IPS DF 6.9 (cell line): ENCODE measurements at regions not wholly inside any gene's neighbourhood (a gene's known extent, or its start where the extent isn't known, plus 50 kb on each side); places are given as distances from the start of the nearest gene placed in this dataset.

Source experiments
- DNase-seq: peaks from one replicate; pipeline ENCODE4 v3.0.0-alpha.2; 2013; ENCODE audit warnings: low read depth, low spot score
- H3K27ac ChIP-seq: one replicate; pipeline ENCODE4 v1.5.1; 2013; ENCODE audit warnings: low read length, control low read depth
- H3K27me3 ChIP-seq: 2 replicates; pipeline ENCODE4 v1.6.1; 2013; ENCODE audit warnings: mild to moderate bottlenecking, low read length; ENCODE audit not compliant: control insufficient read depth, insufficient read depth
- H3K36me3 ChIP-seq: 2 replicates; pipeline ENCODE4 v1.6.1; 2013; ENCODE audit warnings: low read length; ENCODE audit not compliant: control insufficient read depth, insufficient read depth
- H3K4me1 ChIP-seq: 2 replicates; pipeline ENCODE4 v1.6.1; 2013; ENCODE audit warnings: low read length; ENCODE audit not compliant: control insufficient read depth, insufficient read depth
- H3K4me3 ChIP-seq: 2 replicates; pipeline ENCODE4 v1.5.1; 2013; ENCODE audit warnings: mild to moderate bottlenecking, low read length
- H3K9me3 ChIP-seq: 2 replicates; pipeline ENCODE4 v1.6.1; 2013; ENCODE audit warnings: low read length, inconsistent platforms; ENCODE audit not compliant: control insufficient read depth, insufficient read depth
- WGBS: extraction: QIAGEN DNeasy Blood & Tissue Kit; methylation state at CpG from one replicate; pipeline ENCODE4 v1.1.7; 2013; ENCODE audit warnings: mixed read lengths, missing lambda C conversion rate; ENCODE audit not compliant: insufficient read length, insufficient coverage; 5-methylcytosine and 5-hydroxymethylcytosine counted together

- DNase-seq = no peak
- no peaks in the 10 kb centered on the region for H3K27me3 ChIP-seq
- no peaks in the 10 kb centered on the region for H3K36me3 ChIP-seq
- H3K9me3 ChIP-seq = no peaks in the 10 kb centered on the region
- H3K27ac ChIP-seq = no peak overlapping the region
- no CpG with 5 or more reads among the region's 8 CpGs for WGBS
- H3K4me1 ChIP-seq = peaks cover 2% of the 10 kb centered on the region; the same call in 1 of the 2 replicates
- no peak overlapping the region for H3K4me3 ChIP-seq
Measured at GRCh38 chr10:57015187-57015586, 654.1 kb upstream of the ZWINT start.

- DNase-seq = no peak
- no peak overlapping the region for H3K27ac ChIP-seq
- H3K36me3 ChIP-seq = no peaks in the 10 kb centered on the region
- no peaks in the 10 kb centered on the region for H3K27me3 ChIP-seq
- no peaks in the 10 kb centered on the region for H3K9me3 ChIP-seq
- H3K4me3 ChIP-seq = no peak overlapping the region
- no CpG with 5 or more reads among the region's 3 CpGs for WGBS
- peaks cover 2% of the 10 kb centered on the region; the same call in 1 of the 2 replicates for H3K4me1 ChIP-seq
Measured at GRCh38 chr10:57014758-57015157, 653.7 kb upstream of the ZWINT start.

- WGBS = no CpG with 5 or more reads among the region's 2 CpGs
- Histone ChIP-seq H3K27me3 (no peaks in the 10 kb centered on the region), H3K9me3 (no peaks in the 10 kb centered on the region), H3K4me1 (no peaks in the 10 kb centered on the region), H3K4me3 (no peak overlapping the region), H3K36me3 (no peaks in the 10 kb centered on the region), H3K27ac (no peak overlapping the region)
- DNase-seq = no peak
Measured at GRCh38 chr10:57008189-57008588, 647.1 kb upstream of the ZWINT start.

- H3K27ac ChIP-seq = no peak overlapping the region
- no peaks in the 10 kb centered on the region for H3K27me3 ChIP-seq
- DNase-seq = no peak
- no peaks in the 10 kb centered on the region for H3K36me3 ChIP-seq
- no peaks in the 10 kb centered on the region for H3K4me1 ChIP-seq
- WGBS = no CpG with 5 or more reads among the region's 3 CpGs
- no peak overlapping the region for H3K4me3 ChIP-seq
- H3K9me3 ChIP-seq = no peaks in the 10 kb centered on the region
Measured at GRCh38 chr10:56991591-56992069, 630.6 kb upstream of the ZWINT start.

GRCh38 chr10:56975513-56975912, 614.5 kb upstream of the ZWINT start:
- Histone ChIP-seq H3K4me1 (no peaks in the 10 kb centered on the region), H3K36me3 (no peaks in the 10 kb centered on the region), H3K27ac (no peak overlapping the region), H3K27me3 (no peaks in the 10 kb centered on the region; the same call in 1 of the 2 replicates), H3K9me3 (no peaks in the 10 kb centered on the region), H3K4me3 (no peak overlapping the region)
- no peak for DNase-seq
- WGBS = no CpG with 5 or more reads among the region's 2 CpGs

- Histone ChIP-seq H3K4me1 (no peaks in the 10 kb centered on the region), H3K27ac (no peak overlapping the region), H3K27me3 (no peaks in the 10 kb centered on the region), H3K9me3 (no peaks in the 10 kb centered on the region), H3K4me3 (no peak overlapping the region), H3K36me3 (no peaks in the 10 kb centered on the region)
- DNase-seq = no peak
Measured at GRCh38 chr10:56973766-56974165, 612.7 kb upstream of the ZWINT start.

GRCh38 chr10:56943221-56943755, 582.2 kb upstream of the ZWINT start:
- H3K9me3 ChIP-seq = no peaks in the 10 kb centered on the region
- H3K36me3 ChIP-seq = no peaks in the 10 kb centered on the region
- DNase-seq = no peak
- no peaks in the 10 kb centered on the region for H3K27me3 ChIP-seq
- no peak overlapping the region for H3K4me3 ChIP-seq
- WGBS = no CpG with 5 or more reads among the region's 2 CpGs
- no peak overlapping the region for H3K27ac ChIP-seq
- no peaks in the 10 kb centered on the region for H3K4me1 ChIP-seq

GRCh38 chr10:56934515-56934914, 573.5 kb upstream of the ZWINT start:
- no peaks in the 10 kb centered on the region for H3K4me1 ChIP-seq
- DNase-seq = no peak
- no peaks in the 10 kb centered on the region for H3K36me3 ChIP-seq
- H3K27me3 ChIP-seq = no peaks in the 10 kb centered on the region
- H3K27ac ChIP-seq = no peak overlapping the region
- H3K9me3 ChIP-seq = peaks cover 1% of the 10 kb centered on the region; the same call in 1 of the 2 replicates
- no CpG with 5 or more reads among the region's 4 CpGs for WGBS
- no peak overlapping the region for H3K4me3 ChIP-seq

GRCh38 chr10:56928714-56929113, 567.7 kb upstream of the ZWINT start:
- no peaks in the 10 kb centered on the region for H3K9me3 ChIP-seq
- no CpG with 5 or more reads among the region's 1 CpG for WGBS
- H3K4me1 ChIP-seq = no peaks in the 10 kb centered on the region
- H3K36me3 ChIP-seq = no peaks in the 10 kb centered on the region
- H3K27ac ChIP-seq = no peak overlapping the region
- H3K4me3 ChIP-seq = no peak overlapping the region
- DNase-seq = no peak
- no peaks in the 10 kb centered on the region for H3K27me3 ChIP-seq

- no peak overlapping the region for H3K27ac ChIP-seq
- H3K4me3 ChIP-seq = no peak overlapping the region
- H3K9me3 ChIP-seq = no peaks in the 10 kb centered on the region
- DNase-seq = no peak
- WGBS = no CpG with 5 or more reads among the region's 2 CpGs
- no peaks in the 10 kb centered on the region for H3K36me3 ChIP-seq
- no peaks in the 10 kb centered on the region for H3K4me1 ChIP-seq
- H3K27me3 ChIP-seq = no peaks in the 10 kb centered on the region
Measured at GRCh38 chr10:56927701-56928100, 566.6 kb upstream of the ZWINT start.

GRCh38 chr10:56920601-56921261, 559.7 kb upstream of the ZWINT start:
- no CpG with 5 or more reads among the region's 11 CpGs for WGBS

More at GRCh38 chr10:56920601-56921261, 559.7 kb upstream of the ZWINT start:
- Histone ChIP-seq H3K4me3 (no peak overlapping the region), H3K36me3 (no peaks in the 10 kb centered on the region), H3K9me3 (no peaks in the 10 kb centered on the region), H3K27ac (no peak overlapping the region), H3K4me1 (no peaks in the 10 kb centered on the region), H3K27me3 (no peaks in the 10 kb centered on the region)
- no peak for DNase-seq
